GM04503 (cell line): ENCODE measurements at regions not wholly inside any gene's neighbourhood (a gene's known extent, or its start where the extent isn't known, plus 50 kb on each side); places are given as distances from the start of the nearest gene placed in this dataset.

Source experiments
- DNase-seq: peaks from one replicate; pipeline ENCODE4 v3.0.0-alpha.2; 2012; ENCODE audit warnings: low read depth

GRCh38 chr2:217722883-217723472 lies 279.8 kb downstream of the TNS1 start:
- no peak for DNase-seq

- no peak for DNase-seq
Observed at GRCh38 chr2:217717646-217718045, 285.1 kb downstream of the TNS1 start.

- DNase-seq, result no peak
Observed at GRCh38 chr2:217715484-217715883, 287.3 kb downstream of the TNS1 start.

- no peak for DNase-seq
Observed at GRCh38 chr2:217714287-217714751, 288.5 kb downstream of the TNS1 start.

GRCh38 chr2:217713395-217714286 lies 289.2 kb downstream of the TNS1 start:
- no peak for DNase-seq

- no peak for DNase-seq
Observed at GRCh38 chr2:217712431-217712830, 290.4 kb downstream of the TNS1 start.

GRCh38 chr2:217711188-217711587 lies 291.6 kb downstream of the TNS1 start:
- no peak for DNase-seq

GRCh38 chr2:217710211-217710765 lies 292.5 kb downstream of the TNS1 start:
- DNase-seq, result no peak

- DNase-seq, result no peak
Observed at GRCh38 chr2:217709478-217710210, 293.2 kb downstream of the TNS1 start.

- DNase-seq, result no peak
Observed at GRCh38 chr2:217707131-217707611, 295.6 kb downstream of the TNS1 start.

- no peak for DNase-seq
Observed at GRCh38 chr2:217706513-217706912, 296.3 kb downstream of the TNS1 start.

- no peak for DNase-seq
Observed at GRCh38 chr2:217706095-217706494, 296.7 kb downstream of the TNS1 start.

- no peak for DNase-seq
Observed at GRCh38 chr2:217705461-217705860, 297.3 kb downstream of the TNS1 start.

GRCh38 chr2:217703999-217704398 lies 298.8 kb downstream of the TNS1 start:
- DNase-seq, result no peak

- no peak for DNase-seq
Observed at GRCh38 chr2:217703102-217703501, 299.7 kb downstream of the TNS1 start.

- no peak for DNase-seq
Observed at GRCh38 chr2:217701622-217702021, 301.2 kb downstream of the TNS1 start.

GRCh38 chr2:217698691-217699090 lies 304.1 kb downstream of the TNS1 start:
- DNase-seq, result no peak

GRCh38 chr2:217695033-217695520 lies 307.7 kb downstream of the TNS1 start:
- peak; percentile 98 for DNase-seq

GRCh38 chr2:217694291-217694690 lies 308.5 kb downstream of the TNS1 start:
- no peak for DNase-seq

GRCh38 chr2:217693363-217693762 lies 309.4 kb downstream of the TNS1 start:
- no peak for DNase-seq

GRCh38 chr2:217691920-217692666 lies 310.7 kb downstream of the TNS1 start:
- no peak for DNase-seq
